ENCODE measurements at regions not wholly inside any gene's neighbourhood (a gene's known extent, or its start where the extent isn't known, plus 50 kb on each side); places are given as distances from the start of the nearest gene placed in this dataset.

- H3K27ac ChIP-seq (ENCODE audit: low read depth in 1 of 2, low read length in 2 of 2) = no peak overlapping the region
- no peaks in the 10 kb centered on the region for H3K27me3 ChIP-seq (ENCODE audit: control insufficient read depth in 4 of 4, insufficient read depth in 4 of 4, low read length in 3 of 4)
- TF ChIP-seq TAF1 (conservative IDR thresholded peaks at IDR 0.05) (no peak), RXRA (IDR thresholded peaks at IDR 0.05) (no peak), JUND (IDR thresholded peaks at IDR 0.05) (no peak), NR2F2 (IDR thresholded peaks at IDR 0.05) (no peak), GABPA (IDR thresholded peaks at IDR 0.05 in 1 of 2, conservative IDR thresholded peaks at IDR 0.05 in 1 of 2) (no peak), ATF3 (IDR thresholded peaks at IDR 0.05) (no peak), RAD21 (IDR thresholded peaks at IDR 0.05) (no peak), YY1 (IDR thresholded peaks at IDR 0.05) (no peak), FOXA2 (IDR thresholded peaks at IDR 0.05) (no peak), MAX (IDR thresholded peaks at IDR 0.05) (no peak)
- no peaks in the 10 kb centered on the region for H3K9me3 ChIP-seq (ENCODE audit: control insufficient read depth in 4 of 4, low read length in 3 of 4)
- DNase-seq (ENCODE audit: low spot score) = no peak
- H3K9ac ChIP-seq (ENCODE audit: low read depth in 1 of 2, low read length in 2 of 2) = no peak overlapping the region
- WGBS = 27% methylated on average over 2 of the region's 2 CpGs
- no peaks in the 10 kb centered on the region for H3K4me1 ChIP-seq (ENCODE audit: control insufficient read depth in 4 of 4, insufficient read depth in 4 of 4, low read length in 3 of 4)
- H3K36me3 ChIP-seq (ENCODE audit: control insufficient read depth in 4 of 4, insufficient read depth in 3 of 4, low read depth in 1 of 4, low read length in 3 of 4) = no peaks in the 10 kb centered on the region
- no peak overlapping the region for H3K4me3 ChIP-seq (ENCODE audit: low read depth in 1 of 3, low read length in 3 of 3)
Observed at GRCh38 chr10:14459665-14460064, 128.9 kb upstream of the FRMD4A start.

- H3K4me3 ChIP-seq (ENCODE audit: low read depth in 1 of 3, low read length in 3 of 3) = no peak overlapping the region
Observed at GRCh38 chr10:14456870-14457266, 126.1 kb upstream of the FRMD4A start.

More at GRCh38 chr10:14456870-14457266, 126.1 kb upstream of the FRMD4A start:
- Histone ChIP-seq H3K27me3 (ENCODE audit: control insufficient read depth in 4 of 4, insufficient read depth in 4 of 4, low read length in 3 of 4) (no peaks in the 10 kb centered on the region), H3K27ac (ENCODE audit: low read depth in 1 of 2, low read length in 2 of 2) (no peak overlapping the region), H3K36me3 (ENCODE audit: control insufficient read depth in 4 of 4, insufficient read depth in 3 of 4, low read depth in 1 of 4, low read length in 3 of 4) (no peaks in the 10 kb centered on the region), H3K9me3 (ENCODE audit: control insufficient read depth in 4 of 4, low read length in 3 of 4) (no peaks in the 10 kb centered on the region), H3K4me1 (ENCODE audit: control insufficient read depth in 4 of 4, insufficient read depth in 4 of 4, low read length in 3 of 4) (no peaks in the 10 kb centered on the region), H3K9ac (ENCODE audit: low read depth in 1 of 2, low read length in 2 of 2) (no peak overlapping the region)
- no peak for DNase-seq (ENCODE audit: low spot score)
- no peak for TF ChIP-seq RAD21 (IDR thresholded peaks at IDR 0.05)
- TF ChIP-seq CTCF (IDR thresholded peaks at IDR 0.05; ENCODE audit: low read depth, low read length, missing input control) = no peak
- TF ChIP-seq ZBTB33 (IDR thresholded peaks at IDR 0.05) = no peak
- no peak for TF ChIP-seq MAX (IDR thresholded peaks at IDR 0.05)
- no peak for TF ChIP-seq TAF1 (conservative IDR thresholded peaks at IDR 0.05)
- no peak for TF ChIP-seq FOXA1 (IDR thresholded peaks at IDR 0.05)
- 90% methylated on average over 2 of the region's 2 CpGs for WGBS
